Stomach (tissue), 8 donors: ENCODE measurements at regions not wholly inside any gene's neighbourhood (a gene's known extent, or its start where the extent isn't known, plus 50 kb on each side); places are given as distances from the start of the nearest gene placed in this dataset.
A peak's percentile ranks its signal among the peaks of the same experiment; 100 is the strongest.

Experiments
- DNase-seq, 2 donors: peaks; one replicate each; pipeline versions ENCODE4 v3.0.0 to v3.0.0-alpha.2; 2013 to 2019
- H3K27ac ChIP-seq, 5 donors: fragments of 200-600 bp in 4 of 5; sonication (generic) in 4 of 5; one replicate each; pipeline ENCODE4 v1.5.1; 2013 to 2019; ENCODE audit warnings: mild to moderate bottlenecking in 1 of 5, moderate library complexity in 1 of 5
- H3K27me3 ChIP-seq, 3 donors: fragments of 200-600 bp; sonication (generic); one replicate each; pipeline ENCODE4 v1.5.1; 2017 to 2019; ENCODE audit warnings: mixed run types in 1 of 3
- H3K36me3 ChIP-seq, 4 donors: fragments of 200-600 bp; sonication (generic); 1 replicate in 3 of 4; 2 replicates in 1 of 4; pipeline ENCODE4 v1.5.1; 2016 to 2019
- H3K4me1 ChIP-seq, 4 donors: fragments of 200-600 bp; sonication (generic); one replicate each; pipeline ENCODE4 v1.5.1; 2016 to 2019
- H3K4me3 ChIP-seq, 4 donors: fragments of 200-600 bp; sonication (generic) in 3 of 4; one replicate each; pipeline ENCODE4 v1.5.1; 2016 to 2019; ENCODE audit warnings: mild to moderate bottlenecking in 1 of 4
- H3K9me3 ChIP-seq, 4 donors: fragments of 200-600 bp; sonication (generic); one replicate each; pipeline ENCODE4 v1.5.1; 2016 to 2019
- EP300 ChIP-seq: sonication (generic); formaldehyde crosslinking; IDR thresholded peaks from one replicate; pipeline ENCODE4 v1.6.1; 2017; ENCODE audit warnings: antibody characterized with exemption
- POLR2A ChIP-seq, 4 donors: fragments of 450-650 bp; IDR thresholded peaks; one replicate each; pipeline ENCODE4 v1.6.1; 2016; ENCODE audit warnings: antibody characterized with exemption in 4 of 4, control low read depth in 2 of 4, mild to moderate bottlenecking in 1 of 4, moderate library complexity in 1 of 4
- POLR2AphosphoS5 ChIP-seq, 3 donors: sonication (generic); formaldehyde crosslinking; IDR thresholded peaks; one replicate each; pipeline ENCODE4 v1.6.1; 2016; ENCODE audit warnings: antibody characterized with exemption in 3 of 3
- WGBS, 5 donors: extraction: QIAGEN DNeasy Blood & Tissue Kit in 3 of 5; methylation state at CpG; one replicate each; pipeline versions ENCODE4 v1.1.5 to v1.1.7; 2013 to 2018; 5-methylcytosine and 5-hydroxymethylcytosine counted together
- intact Hi-C: fragments of 100-400 bp; cut with DNase I; formaldehyde crosslinking; loops from one replicate; pipeline ENCODE4 v1.15.1; 2023; ENCODE audit warnings: low total_unique reads
- TF ChIP-seq, protein P1 (sequence below), 7 experiments: fragments of 450-650 bp in 4 of 7; fragments of 200-600 bp in 3 of 7; sonication (generic) in 3 of 7; IDR thresholded peaks; one replicate each; pipeline ENCODE4 v1.5.1; 2016 to 2019; ENCODE audit warnings: antibody characterized with exemption in 7 of 7, control low read depth in 2 of 7, mild to moderate bottlenecking in 1 of 7
- donor health status: healthy with polysubstance abuse.
- donor health status: Bipolar disorder and iron deficiency.
- donor health status: healthy.

DNA sequence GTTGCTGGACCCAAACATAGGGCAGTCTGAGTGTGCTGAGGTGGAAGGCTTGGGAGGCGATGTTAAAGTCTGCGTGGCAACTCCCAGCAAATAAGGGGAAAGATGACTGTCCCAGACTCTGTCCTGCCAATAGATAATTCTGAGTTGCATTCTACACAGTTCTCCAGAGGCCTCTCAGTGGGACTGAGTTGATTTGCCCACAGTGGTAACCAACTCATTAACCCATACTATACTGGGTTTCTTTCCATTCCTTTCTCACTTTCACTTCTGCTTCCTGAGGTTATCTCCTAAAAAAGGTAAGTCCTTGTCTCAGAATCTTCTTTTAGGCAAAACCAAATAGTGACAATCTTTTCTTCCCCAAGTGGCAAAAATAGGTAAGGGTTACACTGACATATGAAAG is 549.9 kb upstream of the DPPA4 start:
- no peak for DNase-seq
- intact Hi-C loops, result no loop called here
- Histone ChIP-seq H3K36me3 (no peaks in the 10 kb centered on the region), H3K27ac (no peak overlapping the region), H3K9me3 (peaks cover 0 to 8% (median 0%) of the 10 kb centered on the region in 4 donors), H3K27me3 (no peaks in the 10 kb centered on the region), H3K4me3 (no peak overlapping the region), H3K4me1 (no peaks in the 10 kb centered on the region)
- no peak for TF ChIP-seq POLR2A (IDR thresholded peaks at IDR 0.05)
- TF ChIP-seq POLR2AphosphoS5 (IDR thresholded peaks at IDR 0.05), result no peak
- TF ChIP-seq, protein P1, sequence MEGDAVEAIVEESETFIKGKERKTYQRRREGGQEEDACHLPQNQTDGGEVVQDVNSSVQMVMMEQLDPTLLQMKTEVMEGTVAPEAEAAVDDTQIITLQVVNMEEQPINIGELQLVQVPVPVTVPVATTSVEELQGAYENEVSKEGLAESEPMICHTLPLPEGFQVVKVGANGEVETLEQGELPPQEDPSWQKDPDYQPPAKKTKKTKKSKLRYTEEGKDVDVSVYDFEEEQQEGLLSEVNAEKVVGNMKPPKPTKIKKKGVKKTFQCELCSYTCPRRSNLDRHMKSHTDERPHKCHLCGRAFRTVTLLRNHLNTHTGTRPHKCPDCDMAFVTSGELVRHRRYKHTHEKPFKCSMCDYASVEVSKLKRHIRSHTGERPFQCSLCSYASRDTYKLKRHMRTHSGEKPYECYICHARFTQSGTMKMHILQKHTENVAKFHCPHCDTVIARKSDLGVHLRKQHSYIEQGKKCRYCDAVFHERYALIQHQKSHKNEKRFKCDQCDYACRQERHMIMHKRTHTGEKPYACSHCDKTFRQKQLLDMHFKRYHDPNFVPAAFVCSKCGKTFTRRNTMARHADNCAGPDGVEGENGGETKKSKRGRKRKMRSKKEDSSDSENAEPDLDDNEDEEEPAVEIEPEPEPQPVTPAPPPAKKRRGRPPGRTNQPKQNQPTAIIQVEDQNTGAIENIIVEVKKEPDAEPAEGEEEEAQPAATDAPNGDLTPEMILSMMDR (IDR thresholded peaks at IDR 0.05), result no peak
- TF ChIP-seq EP300, result no peak
- 84 to 98% (median 96%) methylated on average over 2 of the region's 2 CpGs for WGBS, 5 donors

DNA sequence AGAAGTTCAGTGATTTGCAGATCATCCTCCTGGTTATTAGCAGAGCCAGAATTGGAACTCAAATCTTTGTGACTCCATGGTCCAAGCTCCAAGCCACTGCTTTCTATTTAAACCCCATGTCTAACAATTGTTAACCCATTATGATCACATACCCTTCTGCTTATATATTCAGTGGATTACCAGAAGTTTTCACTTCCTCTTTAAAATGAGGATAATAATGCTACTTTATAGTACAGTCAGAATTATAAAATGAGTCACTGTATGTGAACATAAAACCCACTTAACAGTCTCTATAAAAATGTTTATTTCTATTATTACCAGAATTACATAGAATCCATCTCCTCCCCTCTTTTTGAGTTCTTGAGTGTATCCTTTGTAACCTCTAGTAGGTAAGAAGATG is 550.7 kb upstream of the DPPA4 start:
- Histone ChIP-seq H3K9me3 (peaks cover 0 to 8% (median 0%) of the 10 kb centered on the region in 4 donors), H3K4me1 (no peaks in the 10 kb centered on the region), H3K4me3 (no peak overlapping the region), H3K27me3 (no peaks in the 10 kb centered on the region), H3K36me3 (no peaks in the 10 kb centered on the region), H3K27ac (no peak overlapping the region)
- intact Hi-C loops, result no loop called here
- TF ChIP-seq, protein P1 (IDR thresholded peaks at IDR 0.05), result no peak
- TF ChIP-seq EP300, result no peak
- no peak for TF ChIP-seq POLR2A (IDR thresholded peaks at IDR 0.05)
- TF ChIP-seq POLR2AphosphoS5 (IDR thresholded peaks at IDR 0.05), result no peak
- DNase-seq, result no peak

DNA sequence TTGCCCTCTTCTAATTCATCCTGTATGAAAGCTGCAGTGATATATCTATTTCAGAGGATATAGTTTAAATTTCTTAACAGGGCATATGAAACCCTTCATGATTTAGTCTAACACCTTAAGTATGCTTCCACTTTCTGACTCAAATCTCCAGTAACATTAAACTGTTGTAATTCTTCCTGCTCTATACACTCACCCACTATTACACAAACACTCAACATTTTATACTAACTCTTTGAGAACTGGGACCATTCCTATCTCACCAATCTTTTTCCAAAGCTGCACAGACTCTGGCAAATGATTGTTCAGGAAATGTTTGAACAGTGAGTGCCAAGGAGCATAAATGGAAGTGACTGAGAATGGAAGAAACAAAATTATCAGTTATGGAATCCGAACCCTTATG is 560.4 kb upstream of the DPPA4 start:
- TF ChIP-seq, protein P1 (IDR thresholded peaks at IDR 0.05), result no peak
- TF ChIP-seq POLR2AphosphoS5 (IDR thresholded peaks at IDR 0.05) (no peak), POLR2A (IDR thresholded peaks at IDR 0.05) (no peak), EP300 (no peak)
- no peak for DNase-seq
- intact Hi-C loops, result no loop called here
- Histone ChIP-seq H3K9me3 (no peaks in the 10 kb centered on the region), H3K36me3 (no peaks in the 10 kb centered on the region), H3K27me3 (no peaks in the 10 kb centered on the region), H3K4me3 (no peak overlapping the region), H3K27ac (no peak overlapping the region), H3K4me1 (peaks cover 0 to 7% (median 0%) of the 10 kb centered on the region in 4 donors)
- WGBS, 5 donors, result 26 to 46% (median 32%) methylated on average over 1 of the region's 1 CpG

DNA sequence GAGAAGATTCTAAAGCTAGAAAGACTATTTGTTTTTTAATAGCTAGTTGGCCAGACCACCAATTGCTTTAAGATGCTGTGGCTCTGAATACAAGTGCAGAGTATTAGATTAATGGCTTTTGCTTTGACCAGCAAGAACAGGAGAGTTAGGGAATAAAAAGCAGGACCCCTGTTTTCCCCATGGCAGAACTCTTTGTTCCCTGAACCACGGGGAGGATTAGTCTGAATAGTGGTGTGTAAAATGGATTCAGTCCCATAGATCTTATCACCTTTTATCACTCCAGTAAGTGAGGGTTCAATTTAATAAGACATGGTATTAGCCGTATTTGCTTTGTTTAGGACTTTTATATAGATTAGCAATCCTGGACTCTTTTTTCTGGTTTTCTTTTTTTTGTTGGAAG is 562.6 kb upstream of the DPPA4 start:
- intact Hi-C loops, result no loop called here
- H3K4me3 ChIP-seq, result no peak overlapping the region
- TF ChIP-seq EP300, result no peak
- H3K36me3 ChIP-seq, result no peaks in the 10 kb centered on the region
- WGBS, 5 donors, result 30 to 52% (median 42%) methylated on average over 2 of the region's 2 CpGs
- H3K4me1 ChIP-seq, result peaks cover 0 to 7% (median 0%) of the 10 kb centered on the region in 4 donors
- no peaks in the 10 kb centered on the region for H3K27me3 ChIP-seq
- H3K9me3 ChIP-seq, result no peaks in the 10 kb centered on the region
- no peak overlapping the region for H3K27ac ChIP-seq
- DNase-seq, result no peak

DNA sequence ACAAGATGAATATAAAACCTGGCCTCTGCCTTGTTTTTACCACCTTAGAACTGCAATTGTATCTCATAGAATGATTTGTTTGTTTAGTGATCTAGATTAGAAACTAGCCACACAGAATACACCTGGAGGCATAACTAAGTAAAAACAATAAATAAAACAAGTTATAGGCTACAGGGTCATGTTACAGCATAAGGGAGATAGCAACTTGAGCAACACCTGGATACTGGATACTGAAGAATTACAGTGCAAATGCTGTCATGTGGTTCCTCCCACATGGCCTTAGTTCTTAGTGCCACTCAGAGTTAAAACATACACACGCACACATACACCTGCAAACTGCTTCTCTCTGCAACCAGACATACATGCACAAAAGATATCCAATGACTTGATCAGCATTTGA is 563.4 kb upstream of the DPPA4 start:
- intact Hi-C loops, result no loop called here
- Histone ChIP-seq H3K36me3 (no peaks in the 10 kb centered on the region), H3K4me3 (no peak overlapping the region), H3K9me3 (peaks cover 2 to 6% (median 4%) of the 10 kb centered on the region in 4 donors), H3K4me1 (peaks cover 0 to 7% (median 0%) of the 10 kb centered on the region in 4 donors), H3K27ac (no peak overlapping the region), H3K27me3 (no peaks in the 10 kb centered on the region)
- WGBS, 5 donors, result 28 to 69% (median 47%) methylated on average over 1 of the region's 1 CpG
- no peak for TF ChIP-seq POLR2AphosphoS5 (IDR thresholded peaks at IDR 0.05)
- TF ChIP-seq, protein P1 (IDR thresholded peaks at IDR 0.05), result no peak
- no peak for TF ChIP-seq POLR2A (IDR thresholded peaks at IDR 0.05)
- TF ChIP-seq EP300, result no peak
- peak in 1 of 2 donors; percentile 9 for DNase-seq
